Ishikawa (cell line): ENCODE measurements at regions not wholly inside any gene's neighbourhood (a gene's known extent, or its start where the extent isn't known, plus 50 kb on each side); places are given as distances from the start of the nearest gene placed in this dataset.

Experiments
- CEBPB ChIP-seq: IDR thresholded peaks from 2 replicates; pipeline ENCODE4 v1.6.1; 2012
- CREB1 ChIP-seq: IDR thresholded peaks from 2 replicates; pipeline ENCODE4 v1.6.1; 2012; ENCODE audit warnings: low read depth
- EGR1 ChIP-seq: IDR thresholded peaks from 2 replicates; pipeline ENCODE4 v1.6.1; 2012
- EP300 ChIP-seq: IDR thresholded peaks from 2 replicates; pipeline ENCODE4 v1.6.1; 2012; ENCODE audit warnings: borderline replicate concordance
- FOXM1 ChIP-seq: IDR thresholded peaks from 2 replicates; pipeline ENCODE4 v1.6.1; 2012; ENCODE audit warnings: low read depth, borderline replicate concordance
- RAD21 ChIP-seq: IDR thresholded peaks from 2 replicates; pipeline ENCODE4 v1.6.1; 2012; ENCODE audit warnings: low read depth
- TAF1 ChIP-seq: IDR thresholded peaks from 2 replicates; pipeline ENCODE4 v1.6.1; 2012; ENCODE audit warnings: low read depth, mild to moderate bottlenecking
- TCF12 ChIP-seq: IDR thresholded peaks from 2 replicates; pipeline ENCODE4 v1.6.1; 2012; ENCODE audit warnings: low read depth
- TEAD4 ChIP-seq: IDR thresholded peaks from 2 replicates; pipeline ENCODE4 v1.6.1; 2012
- YY1 ChIP-seq: IDR thresholded peaks from 2 replicates; pipeline ENCODE4 v1.6.1; 2012; ENCODE audit warnings: low read depth
- ZBTB7A ChIP-seq: IDR thresholded peaks from 2 replicates; pipeline ENCODE4 v1.6.1; 2012; ENCODE audit warnings: low read depth
- TF ChIP-seq, protein P1 (sequence below): IDR thresholded peaks from 2 replicates; pipeline ENCODE4 v1.6.1; 2012
- TF ChIP-seq, protein P2 (sequence below): IDR thresholded peaks from 2 replicates; pipeline ENCODE4 v1.6.1; 2012; ENCODE audit warnings: low read depth, mild to moderate bottlenecking
- TF ChIP-seq, protein P3 (sequence below): IDR thresholded peaks from 2 replicates; pipeline ENCODE4 v1.6.1; 2012

DNA sequence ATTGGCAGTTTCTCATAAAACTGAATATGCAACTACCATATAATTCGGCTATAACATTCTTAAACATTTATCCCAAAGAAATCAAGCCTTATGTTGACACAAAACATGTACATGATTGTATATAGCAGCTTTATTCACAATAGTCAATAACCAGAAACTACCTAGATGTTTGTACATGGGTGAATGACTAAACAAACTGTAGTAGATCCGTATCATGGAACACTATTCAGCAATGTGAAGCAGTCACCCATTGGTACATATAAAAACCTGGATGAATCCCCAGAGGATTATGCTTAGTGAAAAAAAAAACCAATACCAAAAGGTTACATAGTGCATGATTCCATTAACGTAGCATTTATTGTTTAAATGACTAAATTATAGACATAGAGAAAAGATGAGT is 471.7 kb upstream of the KLHL1 start:
- TF ChIP-seq TAF1 (no peak), TCF12 (no peak), ZBTB7A (no peak), CEBPB (no peak), RAD21 (no peak), EP300 (no peak), FOXM1 (no peak), CREB1 (no peak), EGR1 (no peak), YY1 (no peak), TEAD4 (no peak)
- TF ChIP-seq, protein P1, sequence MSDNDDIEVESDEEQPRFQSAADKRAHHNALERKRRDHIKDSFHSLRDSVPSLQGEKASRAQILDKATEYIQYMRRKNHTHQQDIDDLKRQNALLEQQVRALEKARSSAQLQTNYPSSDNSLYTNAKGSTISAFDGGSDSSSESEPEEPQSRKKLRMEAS: no peak
- TF ChIP-seq, protein P2, sequence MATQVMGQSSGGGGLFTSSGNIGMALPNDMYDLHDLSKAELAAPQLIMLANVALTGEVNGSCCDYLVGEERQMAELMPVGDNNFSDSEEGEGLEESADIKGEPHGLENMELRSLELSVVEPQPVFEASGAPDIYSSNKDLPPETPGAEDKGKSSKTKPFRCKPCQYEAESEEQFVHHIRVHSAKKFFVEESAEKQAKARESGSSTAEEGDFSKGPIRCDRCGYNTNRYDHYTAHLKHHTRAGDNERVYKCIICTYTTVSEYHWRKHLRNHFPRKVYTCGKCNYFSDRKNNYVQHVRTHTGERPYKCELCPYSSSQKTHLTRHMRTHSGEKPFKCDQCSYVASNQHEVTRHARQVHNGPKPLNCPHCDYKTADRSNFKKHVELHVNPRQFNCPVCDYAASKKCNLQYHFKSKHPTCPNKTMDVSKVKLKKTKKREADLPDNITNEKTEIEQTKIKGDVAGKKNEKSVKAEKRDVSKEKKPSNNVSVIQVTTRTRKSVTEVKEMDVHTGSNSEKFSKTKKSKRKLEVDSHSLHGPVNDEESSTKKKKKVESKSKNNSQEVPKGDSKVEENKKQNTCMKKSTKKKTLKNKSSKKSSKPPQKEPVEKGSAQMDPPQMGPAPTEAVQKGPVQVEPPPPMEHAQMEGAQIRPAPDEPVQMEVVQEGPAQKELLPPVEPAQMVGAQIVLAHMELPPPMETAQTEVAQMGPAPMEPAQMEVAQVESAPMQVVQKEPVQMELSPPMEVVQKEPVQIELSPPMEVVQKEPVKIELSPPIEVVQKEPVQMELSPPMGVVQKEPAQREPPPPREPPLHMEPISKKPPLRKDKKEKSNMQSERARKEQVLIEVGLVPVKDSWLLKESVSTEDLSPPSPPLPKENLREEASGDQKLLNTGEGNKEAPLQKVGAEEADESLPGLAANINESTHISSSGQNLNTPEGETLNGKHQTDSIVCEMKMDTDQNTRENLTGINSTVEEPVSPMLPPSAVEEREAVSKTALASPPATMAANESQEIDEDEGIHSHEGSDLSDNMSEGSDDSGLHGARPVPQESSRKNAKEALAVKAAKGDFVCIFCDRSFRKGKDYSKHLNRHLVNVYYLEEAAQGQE: no peak
- TF ChIP-seq, protein P3, sequence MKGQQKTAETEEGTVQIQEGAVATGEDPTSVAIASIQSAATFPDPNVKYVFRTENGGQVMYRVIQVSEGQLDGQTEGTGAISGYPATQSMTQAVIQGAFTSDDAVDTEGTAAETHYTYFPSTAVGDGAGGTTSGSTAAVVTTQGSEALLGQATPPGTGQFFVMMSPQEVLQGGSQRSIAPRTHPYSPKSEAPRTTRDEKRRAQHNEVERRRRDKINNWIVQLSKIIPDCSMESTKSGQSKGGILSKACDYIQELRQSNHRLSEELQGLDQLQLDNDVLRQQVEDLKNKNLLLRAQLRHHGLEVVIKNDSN: no peak
